ENCODE measurements at regions not wholly inside any gene's neighbourhood (a gene's known extent, or its start where the extent isn't known, plus 50 kb on each side); places are given as distances from the start of the nearest gene placed in this dataset.
"Not testable (repeated sequence)": the region's sequence is repeated elsewhere in the genome, so short reads cannot be mapped to it uniquely, and the experiment has no call there.

- no peak overlapping the region for H3K27ac ChIP-seq
- no peak for TF ChIP-seq CTCF (conservative IDR thresholded peaks at IDR 0.05)
Observed at GRCh38 chr12:43210485-43211192, 341.4 kb downstream of the ADAMTS20 start.

GRCh38 chr12:43208627-43209026, 343.4 kb downstream of the ADAMTS20 start:
- no peak for TF ChIP-seq CTCF (conservative IDR thresholded peaks at IDR 0.05)
- no peak overlapping the region for H3K27ac ChIP-seq

GRCh38 chr12:43208221-43208620, 343.8 kb downstream of the ADAMTS20 start:
- no peak for TF ChIP-seq CTCF (conservative IDR thresholded peaks at IDR 0.05)
- H3K27ac ChIP-seq, result no peak overlapping the region

- TF ChIP-seq CTCF (conservative IDR thresholded peaks at IDR 0.05), result no peak
- H3K27ac ChIP-seq, result no peak overlapping the region
Observed at GRCh38 chr12:43206396-43206795, 345.6 kb downstream of the ADAMTS20 start.

- H3K27ac ChIP-seq, result no peak overlapping the region
- no peak for TF ChIP-seq CTCF (conservative IDR thresholded peaks at IDR 0.05)
Observed at GRCh38 chr12:43198608-43199007, 353.4 kb downstream of the ADAMTS20 start.

GRCh38 chr12:43196268-43196907, 355.6 kb downstream of the ADAMTS20 start:
- no peak for TF ChIP-seq CTCF (conservative IDR thresholded peaks at IDR 0.05)
- no peak overlapping the region for H3K27ac ChIP-seq

GRCh38 chr12:43193096-43193495, 358.9 kb downstream of the ADAMTS20 start:
- H3K27ac ChIP-seq, result not testable (repeated sequence)

- not testable (repeated sequence) for H3K27ac ChIP-seq
Observed at GRCh38 chr12:43192442-43192841, 359.6 kb downstream of the ADAMTS20 start.
